ENCODE measurements at regions not wholly inside any gene's neighbourhood (a gene's known extent, or its start where the extent isn't known, plus 50 kb on each side); places are given as distances from the start of the nearest gene placed in this dataset.

DNA sequence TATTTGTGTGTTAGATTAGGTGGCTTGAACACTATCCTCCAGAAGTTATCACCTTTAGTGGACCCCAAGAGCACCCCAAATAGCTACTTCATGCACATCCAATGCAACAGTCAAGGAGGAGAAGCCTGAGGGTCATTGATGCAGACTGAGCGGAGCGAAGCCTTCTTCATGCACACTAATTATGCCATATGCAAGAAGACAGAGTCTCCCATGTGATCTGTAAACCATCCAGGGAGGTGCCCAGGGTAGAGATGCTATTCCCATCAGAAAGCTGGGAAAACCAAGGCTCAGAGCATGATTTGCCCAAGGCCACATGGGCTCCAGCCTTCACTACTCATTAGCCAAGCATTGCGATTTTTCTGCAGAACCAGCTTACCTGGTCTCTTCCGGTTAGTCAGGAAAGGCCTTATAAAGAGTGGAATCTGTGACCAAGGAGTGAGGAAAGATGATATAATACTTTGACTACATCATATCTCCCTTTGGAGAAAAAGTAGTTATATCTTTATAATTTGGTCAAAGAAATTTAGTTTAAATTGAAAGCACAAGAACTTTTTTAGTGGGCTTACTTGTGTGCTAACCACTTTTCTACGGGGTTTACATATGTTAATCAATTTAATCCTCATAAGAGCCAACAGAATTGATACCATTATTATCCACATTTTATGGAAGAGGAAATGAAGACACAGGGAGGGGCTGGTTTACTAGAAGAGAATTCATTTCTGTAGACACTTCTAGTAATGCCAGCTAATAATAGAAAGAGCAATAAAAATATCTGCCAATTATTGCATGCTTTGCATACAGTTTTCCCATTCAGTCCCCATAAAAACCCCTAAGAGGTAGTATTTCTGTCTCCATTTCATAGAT is 220.0 kb downstream of the ESM1 start:
- DNase-seq = no peak

- no peak for DNase-seq
These were observed 221.0 kb downstream of the ESM1 start for GRCh38 chr5:54764102-54765090.

DNA sequence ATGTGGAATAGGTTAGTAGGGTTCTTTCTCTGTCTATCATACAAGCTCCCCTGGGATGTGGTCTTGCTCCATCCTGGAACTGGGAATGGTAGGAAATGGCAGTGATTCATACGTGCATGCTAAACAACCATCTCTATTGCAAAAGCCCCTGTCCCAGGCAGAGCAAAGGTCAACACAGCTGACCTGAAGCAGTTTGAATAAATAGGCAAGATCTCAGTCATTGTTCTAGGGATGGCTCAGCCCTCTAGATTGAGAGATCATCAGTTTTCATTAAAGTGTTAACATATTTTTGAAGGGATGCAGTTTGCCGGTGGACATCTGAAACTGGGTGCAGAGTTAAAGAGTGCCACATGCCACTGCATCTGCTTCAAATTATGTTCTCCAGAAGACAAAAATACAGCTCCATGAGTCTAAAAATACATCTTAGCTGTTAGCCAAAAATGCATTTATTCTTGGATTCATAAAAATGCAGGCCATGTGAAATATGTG is 224.1 kb downstream of the ESM1 start:
- no peak for DNase-seq

DNA sequence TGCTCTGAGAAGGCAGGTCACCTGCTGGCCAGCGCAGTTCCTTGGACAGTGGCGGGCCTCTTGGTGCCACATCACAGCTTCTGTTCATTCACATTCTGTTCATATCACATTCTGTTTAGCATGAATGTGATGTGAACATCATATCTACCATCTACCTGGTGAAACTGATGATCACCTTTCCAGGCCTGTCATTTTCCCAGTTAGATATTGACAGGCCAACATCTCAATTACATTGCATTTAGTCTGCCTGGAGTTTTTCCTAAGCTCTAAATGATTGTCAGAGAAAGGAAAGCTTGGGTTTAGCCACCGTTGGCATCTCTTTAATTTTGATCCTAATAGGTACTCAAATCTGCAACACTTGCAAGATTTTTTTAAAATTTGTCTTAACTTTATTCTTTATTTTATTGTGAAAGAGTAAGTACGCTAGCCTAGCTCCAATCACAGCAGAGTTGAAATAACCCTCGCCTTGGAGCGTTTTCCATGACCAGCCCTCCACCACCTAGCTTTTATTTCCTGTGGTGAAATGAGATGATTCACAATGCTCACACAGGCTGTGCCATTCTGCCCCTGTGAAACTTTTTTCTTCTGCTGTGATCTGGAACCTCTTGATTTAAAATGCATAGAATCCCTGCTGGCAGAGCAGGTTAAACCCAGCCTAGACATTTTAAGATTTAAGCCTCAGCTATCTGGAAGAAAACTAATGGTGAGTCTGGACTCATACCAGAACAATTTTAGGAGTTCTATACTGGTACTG is 225.0 kb downstream of the ESM1 start:
- no peak for DNase-seq

DNA sequence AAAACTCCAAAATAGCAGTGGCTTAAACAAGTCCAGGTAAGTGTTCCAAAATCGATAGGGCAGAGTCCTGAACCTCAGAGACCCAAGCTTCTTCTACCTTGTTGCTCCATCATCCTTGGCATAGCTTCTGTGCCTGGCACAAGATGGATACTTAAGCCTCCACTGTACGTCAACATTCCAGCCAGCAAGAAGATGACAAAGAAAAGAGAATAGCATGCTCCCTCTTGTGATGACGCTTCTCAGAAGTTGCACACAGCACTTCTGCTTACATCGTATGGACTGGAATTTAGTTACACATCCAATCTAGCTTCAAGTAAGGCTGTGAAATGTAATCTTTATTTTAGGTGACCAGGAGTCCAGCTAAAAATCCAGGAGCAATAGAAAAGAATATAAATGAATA is 227.4 kb downstream of the ESM1 start:
- DNase-seq = no peak

DNA sequence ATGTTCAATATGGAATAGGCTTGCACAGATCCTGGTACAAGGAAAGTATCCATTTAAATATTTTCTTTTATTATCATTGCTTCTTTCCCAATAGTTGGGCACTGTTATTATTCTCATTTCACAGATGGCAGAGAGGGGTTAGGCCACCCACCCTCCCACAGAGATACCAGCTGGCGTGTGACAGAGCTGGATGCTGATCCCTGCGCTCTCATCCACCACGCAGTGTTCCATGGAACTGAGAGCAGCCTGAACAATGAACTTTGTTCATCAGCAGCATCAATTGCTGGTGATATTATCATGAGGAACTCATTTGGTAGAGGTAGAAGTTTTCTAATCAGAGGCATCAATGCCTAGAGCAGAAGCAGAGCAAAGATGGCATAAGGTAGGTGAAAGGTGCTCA is 227.9 kb downstream of the ESM1 start:
- DNase-seq = no peak

- no peak for DNase-seq
These were observed 228.5 kb downstream of the ESM1 start for GRCh38 chr5:54756796-54757402.

DNA sequence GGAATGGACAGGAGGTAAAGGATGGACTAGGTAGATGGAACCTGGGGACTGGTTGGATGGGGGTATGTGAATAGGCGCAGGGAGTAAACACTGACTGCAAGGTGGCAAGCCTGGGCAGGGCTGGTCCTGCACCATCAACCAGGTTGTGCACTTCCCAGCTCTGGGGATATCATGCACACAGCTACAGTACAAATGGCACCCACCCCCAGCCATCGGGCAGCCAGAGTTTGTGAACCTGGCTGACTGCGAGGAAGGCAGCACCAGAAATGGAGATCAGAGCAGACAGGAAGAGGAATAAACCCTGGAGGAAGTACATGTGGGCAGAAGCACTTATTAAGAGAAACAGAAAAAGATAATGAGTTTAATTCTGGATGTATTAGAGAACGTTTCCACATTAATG is 229.1 kb downstream of the ESM1 start:
- DNase-seq = no peak

- no peak for DNase-seq
These were observed 230.5 kb downstream of the ESM1 start for GRCh38 chr5:54754878-54755277.

GRCh38 chr5:54754420-54754819 is 231.0 kb downstream of the ESM1 start:
- DNase-seq = no peak

- no peak for DNase-seq
These were observed 231.6 kb downstream of the ESM1 start for GRCh38 chr5:54753753-54754152.

- no peak for DNase-seq
These were observed 232.4 kb downstream of the ESM1 start for GRCh38 chr5:54753034-54753433.

DNA sequence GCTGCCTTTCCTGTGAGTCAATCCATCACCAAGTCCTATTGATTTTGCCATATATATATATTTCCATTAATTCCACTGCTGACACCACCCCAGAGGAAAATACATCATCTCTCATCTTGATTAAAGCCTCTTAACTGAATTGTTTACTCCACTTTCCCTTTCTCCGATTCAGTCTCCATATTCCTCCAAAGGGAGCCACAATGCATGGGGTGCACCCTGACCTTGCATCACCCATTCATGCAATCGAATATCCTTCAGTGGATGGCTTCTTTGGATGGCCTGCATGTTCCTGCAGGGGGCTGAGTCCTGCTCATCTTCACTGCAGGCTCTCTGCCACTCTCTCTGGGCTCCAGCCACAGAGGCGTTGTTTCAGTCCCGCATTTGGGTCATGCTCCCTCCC is 231.0 kb downstream of the SNX18 start:
- no peak for DNase-seq

DNA sequence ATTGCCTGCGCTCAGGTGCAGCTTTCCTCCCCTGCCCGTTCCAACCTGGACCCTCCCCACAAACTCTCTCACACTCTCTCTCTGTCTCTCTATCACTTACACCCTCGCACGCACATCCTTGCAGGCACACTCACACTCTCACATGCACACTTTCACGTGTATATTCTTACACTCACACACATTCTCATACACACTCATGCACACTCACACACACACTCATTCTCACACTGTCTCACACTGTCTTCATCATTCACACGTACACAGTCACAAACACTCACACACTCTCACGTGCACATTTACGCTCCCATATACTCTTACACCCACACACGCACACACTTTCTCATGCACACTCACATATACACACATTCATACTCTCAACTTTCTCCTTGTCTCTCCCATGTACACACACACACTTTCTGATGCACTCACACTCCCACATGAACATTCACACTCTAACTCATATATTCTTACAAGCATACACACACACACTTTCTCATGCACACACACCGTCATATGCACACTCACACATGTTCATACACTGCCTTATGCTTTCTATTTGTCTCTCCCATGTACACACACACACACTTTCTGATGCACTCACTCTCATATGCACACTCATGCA is 229.3 kb downstream of the SNX18 start:
- DNase-seq = no peak

GRCh38 chr5:54746346-54746745 is 228.8 kb downstream of the SNX18 start:
- DNase-seq = no peak

DNA sequence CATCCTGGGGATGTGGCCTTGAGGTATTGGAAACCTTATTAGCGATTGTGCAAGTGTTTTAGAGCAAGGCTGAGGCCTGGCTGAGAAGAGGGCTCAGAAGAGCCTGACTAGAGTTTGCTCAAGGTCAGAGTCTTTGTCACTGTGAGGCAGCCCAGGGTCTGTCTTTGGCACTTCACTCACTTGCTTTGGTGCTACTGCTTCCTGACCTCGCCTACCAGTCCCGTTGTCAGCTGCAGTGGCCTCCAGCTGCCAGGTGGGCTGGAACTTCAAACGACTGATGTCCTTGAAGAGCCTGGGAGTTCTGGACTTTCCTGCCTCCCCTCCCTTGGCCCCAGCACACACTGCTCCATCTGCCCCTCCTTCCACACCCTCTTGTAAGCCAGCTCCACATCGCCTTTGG is 228.0 kb downstream of the SNX18 start:
- DNase-seq = no peak

- no peak for DNase-seq
These were observed 226.6 kb downstream of the SNX18 start for GRCh38 chr5:54743997-54744788.

GRCh38 chr5:54743581-54743980 is 226.0 kb downstream of the SNX18 start:
- DNase-seq = no peak

GRCh38 chr5:54742417-54742891 is 224.9 kb downstream of the SNX18 start:
- DNase-seq = no peak

DNA sequence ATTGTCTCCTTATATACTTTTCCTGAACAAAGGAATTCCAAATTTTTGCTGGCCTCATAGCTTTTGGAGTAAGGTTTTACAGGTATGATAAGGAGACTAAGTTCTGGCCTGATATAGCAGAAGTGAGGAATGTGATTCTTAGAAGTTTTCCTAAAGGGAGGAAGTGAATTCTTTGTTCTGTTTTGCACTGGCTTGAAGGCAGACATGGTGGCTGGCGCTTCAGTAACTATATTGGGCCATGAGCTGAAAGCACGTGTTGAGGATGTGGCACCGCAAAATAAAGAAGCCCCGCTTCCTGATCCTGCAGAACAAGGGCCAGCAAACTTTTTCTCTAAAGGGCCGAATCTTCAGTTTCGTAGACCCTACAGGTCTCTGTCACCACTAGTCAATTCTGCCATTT is 224.2 kb downstream of the SNX18 start:
- DNase-seq = no peak

DNA sequence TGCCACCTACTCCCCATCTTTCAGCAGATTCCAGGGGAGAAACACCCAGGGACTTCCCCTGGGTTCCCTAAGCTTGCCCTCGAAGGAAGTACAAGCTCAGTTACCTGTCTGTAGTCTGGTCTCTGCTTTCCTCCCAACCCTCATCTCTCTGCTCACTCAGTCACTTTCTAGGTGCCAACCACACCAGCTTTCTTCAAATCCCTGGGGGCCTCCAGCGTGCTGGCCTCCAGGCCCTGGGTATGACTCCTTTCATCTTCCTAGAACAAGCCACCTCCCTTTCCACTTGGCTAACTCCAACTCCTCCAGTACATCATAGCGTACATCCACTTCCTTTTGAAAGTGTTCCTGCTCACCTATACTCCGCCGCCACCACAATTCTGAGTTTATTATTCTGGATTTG is 222.6 kb downstream of the SNX18 start:
- no peak for DNase-seq
